ENCODE measurements at regions not wholly inside any gene's neighbourhood (a gene's known extent, or its start where the extent isn't known, plus 50 kb on each side); places are given as distances from the start of the nearest gene placed in this dataset.
A peak's percentile ranks its signal among the peaks of the same experiment; 100 is the strongest.

DNA sequence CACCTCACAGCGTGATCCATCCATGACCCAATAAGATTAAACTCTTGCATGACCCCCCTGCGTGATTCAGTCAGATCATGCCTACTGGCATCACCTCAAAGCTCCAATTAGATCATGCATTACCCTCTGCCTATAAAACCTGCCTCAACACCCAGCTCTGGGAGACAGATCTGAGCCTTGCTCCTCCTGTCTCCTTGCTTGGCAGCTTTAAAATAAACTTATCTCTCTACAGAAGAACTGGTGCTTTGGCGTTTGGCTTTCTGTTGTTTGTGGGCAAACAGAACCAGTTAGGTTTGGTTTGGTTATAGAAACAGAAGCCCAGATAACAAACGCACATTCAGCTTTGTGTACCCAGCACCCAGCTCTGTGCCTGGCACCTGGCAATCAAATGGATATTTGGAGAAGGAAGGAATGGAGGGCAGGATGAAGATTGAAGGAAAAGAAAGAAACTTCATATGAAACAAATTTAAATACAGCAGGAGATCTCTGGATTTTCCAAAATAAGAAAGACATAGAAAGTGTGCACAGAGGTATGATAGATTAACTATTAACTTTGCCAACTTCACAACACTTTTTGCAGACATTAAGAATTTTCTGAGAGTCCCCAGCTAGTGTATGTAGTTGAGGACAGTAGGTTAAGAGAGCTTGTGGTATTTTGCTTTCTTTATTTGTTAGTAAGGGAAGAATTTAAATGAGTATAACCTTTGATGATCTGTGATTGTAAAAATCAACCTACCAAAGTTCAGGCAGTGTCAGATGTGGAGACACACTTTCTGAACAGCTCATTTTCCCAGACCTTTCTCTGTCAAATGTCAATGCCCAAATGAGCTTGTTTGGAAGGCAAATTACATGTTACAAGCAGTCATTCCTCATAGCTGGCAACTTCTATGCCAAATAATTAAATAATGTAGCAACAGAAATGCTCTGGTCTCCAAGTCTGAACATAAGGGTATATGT, 102.1 kb upstream of the ASTN2 start:
- TF ChIP-seq, protein P1, sequence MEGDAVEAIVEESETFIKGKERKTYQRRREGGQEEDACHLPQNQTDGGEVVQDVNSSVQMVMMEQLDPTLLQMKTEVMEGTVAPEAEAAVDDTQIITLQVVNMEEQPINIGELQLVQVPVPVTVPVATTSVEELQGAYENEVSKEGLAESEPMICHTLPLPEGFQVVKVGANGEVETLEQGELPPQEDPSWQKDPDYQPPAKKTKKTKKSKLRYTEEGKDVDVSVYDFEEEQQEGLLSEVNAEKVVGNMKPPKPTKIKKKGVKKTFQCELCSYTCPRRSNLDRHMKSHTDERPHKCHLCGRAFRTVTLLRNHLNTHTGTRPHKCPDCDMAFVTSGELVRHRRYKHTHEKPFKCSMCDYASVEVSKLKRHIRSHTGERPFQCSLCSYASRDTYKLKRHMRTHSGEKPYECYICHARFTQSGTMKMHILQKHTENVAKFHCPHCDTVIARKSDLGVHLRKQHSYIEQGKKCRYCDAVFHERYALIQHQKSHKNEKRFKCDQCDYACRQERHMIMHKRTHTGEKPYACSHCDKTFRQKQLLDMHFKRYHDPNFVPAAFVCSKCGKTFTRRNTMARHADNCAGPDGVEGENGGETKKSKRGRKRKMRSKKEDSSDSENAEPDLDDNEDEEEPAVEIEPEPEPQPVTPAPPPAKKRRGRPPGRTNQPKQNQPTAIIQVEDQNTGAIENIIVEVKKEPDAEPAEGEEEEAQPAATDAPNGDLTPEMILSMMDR (IDR thresholded peaks at IDR 0.05; ENCODE audit: insufficient read depth, low read length, poor library complexity, severe bottlenecking) = no peak
- no peak for DNase-seq (ENCODE audit: low read depth)
- Histone ChIP-seq H3K36me3 (ENCODE audit: control insufficient read depth, insufficient read depth, low read length) (no peaks in the 10 kb centered on the region), H3K4me3 (ENCODE audit: low read depth, low read length) (no peak overlapping the region), H3K27me3 (ENCODE audit: control insufficient read depth, insufficient read depth, low read length) (no peaks in the 10 kb centered on the region)

DNA sequence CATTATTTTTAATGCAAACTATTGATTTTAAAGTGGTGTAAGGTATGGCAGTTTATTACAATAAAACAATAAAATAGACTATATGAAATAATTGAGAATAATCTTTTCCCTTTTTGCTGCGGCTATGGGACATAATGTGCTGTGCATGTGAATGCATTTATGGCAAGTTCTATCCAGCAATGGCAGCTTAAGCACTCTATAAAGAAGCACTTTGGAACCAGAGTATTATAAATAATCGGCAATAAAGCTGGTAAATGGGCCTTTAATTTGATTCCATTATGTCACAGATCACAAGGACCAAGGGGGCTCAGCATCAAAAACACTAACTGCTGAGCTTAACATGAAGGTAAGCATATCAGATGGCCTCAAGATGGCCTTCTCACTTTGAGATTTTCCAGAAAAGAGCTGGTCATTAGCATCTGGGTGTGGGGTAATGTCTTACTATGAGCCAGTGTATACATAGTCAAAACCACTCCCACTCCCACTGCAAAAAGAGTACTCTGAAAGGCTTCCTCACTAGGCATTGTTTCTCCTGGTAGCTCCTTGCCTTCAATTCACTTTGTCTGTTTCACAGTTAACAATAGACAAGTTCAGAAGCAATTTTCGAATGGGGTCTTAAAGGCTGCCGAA, 97.1 kb upstream of the ASTN2 start:
- TF ChIP-seq, protein P1 (IDR thresholded peaks at IDR 0.05; ENCODE audit: insufficient read depth, low read length, poor library complexity, severe bottlenecking) = no peak
- Histone ChIP-seq H3K36me3 (ENCODE audit: control insufficient read depth, insufficient read depth, low read length) (no peaks in the 10 kb centered on the region), H3K4me3 (ENCODE audit: low read depth, low read length) (no peak overlapping the region), H3K27me3 (ENCODE audit: control insufficient read depth, insufficient read depth, low read length) (no peaks in the 10 kb centered on the region)
- no peak for DNase-seq (ENCODE audit: low read depth)

DNA sequence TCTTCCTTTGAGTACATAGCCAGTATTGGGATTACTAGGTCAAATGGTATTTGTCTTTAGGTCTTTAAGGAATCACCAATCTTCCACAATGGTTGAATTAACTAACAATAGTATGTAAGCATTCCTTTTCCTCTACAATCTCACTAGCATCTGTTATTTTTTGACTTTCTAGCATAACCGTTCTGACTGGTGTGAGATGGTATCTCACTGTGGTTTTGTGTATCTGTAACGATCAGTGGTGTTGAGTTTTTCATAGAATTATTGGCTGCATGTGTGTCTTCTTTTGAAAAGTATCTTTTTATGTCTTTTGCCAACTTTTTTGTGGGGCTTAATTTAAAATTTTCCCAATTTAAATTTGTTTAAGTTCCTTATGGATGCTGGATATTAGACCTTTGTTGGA, 81.5 kb upstream of the ASTN2 start:
- Histone ChIP-seq H3K4me3 (ENCODE audit: low read depth, low read length) (no peak overlapping the region), H3K27me3 (ENCODE audit: control insufficient read depth, insufficient read depth, low read length) (no peaks in the 10 kb centered on the region), H3K36me3 (ENCODE audit: control insufficient read depth, insufficient read depth, low read length) (no peaks in the 10 kb centered on the region)
- DNase-seq (ENCODE audit: low read depth) = no peak
- TF ChIP-seq, protein P1 (IDR thresholded peaks at IDR 0.05; ENCODE audit: insufficient read depth, low read length, poor library complexity, severe bottlenecking) = no peak

GRCh38 chr9:117494401-117495090, 79.7 kb upstream of the ASTN2 start:
- Histone ChIP-seq H3K27me3 (ENCODE audit: control insufficient read depth, insufficient read depth, low read length) (no peaks in the 10 kb centered on the region), H3K4me3 (ENCODE audit: low read depth, low read length) (peak overlapping the region; percentile 9), H3K36me3 (ENCODE audit: control insufficient read depth, insufficient read depth, low read length) (no peaks in the 10 kb centered on the region)
- TF ChIP-seq, protein P1 (IDR thresholded peaks at IDR 0.05; ENCODE audit: insufficient read depth, low read length, poor library complexity, severe bottlenecking) = no peak
- no peak for DNase-seq (ENCODE audit: low read depth)

GRCh38 chr9:117492476-117492875, 77.6 kb upstream of the ASTN2 start:
- Histone ChIP-seq H3K4me3 (ENCODE audit: low read depth, low read length) (no peak overlapping the region), H3K36me3 (ENCODE audit: control insufficient read depth, insufficient read depth, low read length) (no peaks in the 10 kb centered on the region), H3K27me3 (ENCODE audit: control insufficient read depth, insufficient read depth, low read length) (no peaks in the 10 kb centered on the region)
- TF ChIP-seq, protein P1 (IDR thresholded peaks at IDR 0.05; ENCODE audit: insufficient read depth, low read length, poor library complexity, severe bottlenecking) = no peak
- DNase-seq (ENCODE audit: low read depth) = no peak

All from kidney epithelial cell (primary cell).